Ovary (tissue), 7 donors: ENCODE measurements at regions not wholly inside any gene's neighbourhood (a gene's known extent, or its start where the extent isn't known, plus 50 kb on each side); places are given as distances from the start of the nearest gene placed in this dataset.

Experiments
- DNase-seq, 5 donors: peaks; one replicate each; pipeline ENCODE4 v3.0.0-alpha.2; 2019 to 2020
- H3K27ac ChIP-seq, 2 donors: fragments of 200-600 bp; one replicate each; pipeline versions ENCODE4 v1.5.1 to v1.8.0; 2019 to 2022
- H3K27me3 ChIP-seq: fragments of 200-600 bp; one replicate; pipeline ENCODE4 v1.8.0; 2022
- H3K36me3 ChIP-seq: fragments of 200-600 bp; sonication (generic); one replicate; pipeline ENCODE4 v1.5.1; 2019
- H3K4me1 ChIP-seq: one replicate; pipeline ENCODE4 v1.8.1; 2013; ENCODE audit warnings: mild to moderate bottlenecking, moderate library complexity; ENCODE audit not compliant: insufficient read depth
- H3K4me3 ChIP-seq: fragments of 200-600 bp; sonication (generic); one replicate; pipeline ENCODE4 v1.5.1; 2017
- H3K9me3 ChIP-seq, 2 donors: fragments of 200-600 bp in 1 of 2; sonication (generic) in 1 of 2; one replicate each; pipeline versions ENCODE4 v1.5.1 to v1.8.1; 2013 to 2019; ENCODE audit warnings: mild to moderate bottlenecking in 1 of 2, moderate library complexity in 1 of 2
- EP300 ChIP-seq: sonication (generic); formaldehyde crosslinking; IDR thresholded peaks from one replicate; pipeline ENCODE4 v1.6.1; 2017; ENCODE audit warnings: antibody characterized with exemption
- POLR2A ChIP-seq: fragments of 450-650 bp; IDR thresholded peaks from one replicate; pipeline ENCODE4 v1.6.1; 2017; ENCODE audit warnings: antibody characterized with exemption, mild to moderate bottlenecking, moderate library complexity
- WGBS, 3 donors: extraction: QIAGEN DNeasy Blood & Tissue Kit in 1 of 3; methylation state at CpG; one replicate each; pipeline versions ENCODE4 v1.1.5 to v1.1.7; 2013 to 2017; 5-methylcytosine and 5-hydroxymethylcytosine counted together
- intact Hi-C, 4 donors: fragments of 100-400 bp; cut with DNase I; formaldehyde crosslinking; loops; one replicate each; pipeline versions ENCODE4 v1.11.0 to v1.15.1; 2022 to 2023
- TF ChIP-seq, protein P1 (sequence below), 3 donors: fragments of 450-650 bp in 2 of 3; fragments of 200-600 bp in 1 of 3; IDR thresholded peaks; one replicate each; pipeline versions ENCODE4 v1.5.1 to v1.8.0; 2016 to 2022; ENCODE audit warnings: antibody characterized with exemption in 3 of 3, mild to moderate bottlenecking in 1 of 3
- donor health status: DM: no; HTN: no; CAD: no; lungs with moderate emphysema.
- donor health status: DM: no; HTN: no; CAD: no.
- donor health status: Bipolar disorder and iron deficiency.
- donor health status: DM: no; HTN: no; CAD: no.
- donor health status: DM: yes; HTN: yes; CAD: no.

DNA sequence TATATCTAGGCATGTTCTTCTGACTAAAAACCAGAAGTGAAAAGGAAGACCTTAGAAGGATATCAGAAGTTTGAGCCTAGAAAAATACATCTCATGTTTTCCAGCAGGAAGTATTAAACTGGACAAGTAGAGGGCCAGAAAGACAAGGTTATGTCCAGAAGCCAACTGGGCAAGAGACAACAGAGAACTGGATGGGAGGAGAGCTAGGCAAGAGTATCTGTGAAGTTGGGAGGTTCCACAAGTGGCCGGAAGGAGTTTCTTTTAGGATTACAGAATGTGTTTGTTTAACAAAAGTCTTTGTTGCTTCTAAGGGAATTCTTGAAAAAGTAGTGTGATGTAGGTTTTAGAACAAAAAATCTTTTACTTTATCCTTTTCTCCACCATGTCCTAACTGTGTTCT is 86.4 kb downstream of the CYP26A1 start:
- no peaks in the 10 kb centered on the region for H3K27me3 ChIP-seq
- 31 to 71% (median 68%) methylated on average over 1 of the region's 1 CpG for WGBS, 3 donors
- H3K36me3 ChIP-seq: no peaks in the 10 kb centered on the region
- no peaks in the 10 kb centered on the region for H3K9me3 ChIP-seq
- intact Hi-C loops: no loop called here
- H3K4me1 ChIP-seq: no peaks in the 10 kb centered on the region
- DNase-seq: no peak
- no peak overlapping the region for H3K4me3 ChIP-seq
- TF ChIP-seq POLR2A (no peak), EP300 (no peak)
- TF ChIP-seq, protein P1, sequence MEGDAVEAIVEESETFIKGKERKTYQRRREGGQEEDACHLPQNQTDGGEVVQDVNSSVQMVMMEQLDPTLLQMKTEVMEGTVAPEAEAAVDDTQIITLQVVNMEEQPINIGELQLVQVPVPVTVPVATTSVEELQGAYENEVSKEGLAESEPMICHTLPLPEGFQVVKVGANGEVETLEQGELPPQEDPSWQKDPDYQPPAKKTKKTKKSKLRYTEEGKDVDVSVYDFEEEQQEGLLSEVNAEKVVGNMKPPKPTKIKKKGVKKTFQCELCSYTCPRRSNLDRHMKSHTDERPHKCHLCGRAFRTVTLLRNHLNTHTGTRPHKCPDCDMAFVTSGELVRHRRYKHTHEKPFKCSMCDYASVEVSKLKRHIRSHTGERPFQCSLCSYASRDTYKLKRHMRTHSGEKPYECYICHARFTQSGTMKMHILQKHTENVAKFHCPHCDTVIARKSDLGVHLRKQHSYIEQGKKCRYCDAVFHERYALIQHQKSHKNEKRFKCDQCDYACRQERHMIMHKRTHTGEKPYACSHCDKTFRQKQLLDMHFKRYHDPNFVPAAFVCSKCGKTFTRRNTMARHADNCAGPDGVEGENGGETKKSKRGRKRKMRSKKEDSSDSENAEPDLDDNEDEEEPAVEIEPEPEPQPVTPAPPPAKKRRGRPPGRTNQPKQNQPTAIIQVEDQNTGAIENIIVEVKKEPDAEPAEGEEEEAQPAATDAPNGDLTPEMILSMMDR (IDR thresholded peaks at IDR 0.05): no peak
- H3K27ac ChIP-seq: no peak overlapping the region

DNA sequence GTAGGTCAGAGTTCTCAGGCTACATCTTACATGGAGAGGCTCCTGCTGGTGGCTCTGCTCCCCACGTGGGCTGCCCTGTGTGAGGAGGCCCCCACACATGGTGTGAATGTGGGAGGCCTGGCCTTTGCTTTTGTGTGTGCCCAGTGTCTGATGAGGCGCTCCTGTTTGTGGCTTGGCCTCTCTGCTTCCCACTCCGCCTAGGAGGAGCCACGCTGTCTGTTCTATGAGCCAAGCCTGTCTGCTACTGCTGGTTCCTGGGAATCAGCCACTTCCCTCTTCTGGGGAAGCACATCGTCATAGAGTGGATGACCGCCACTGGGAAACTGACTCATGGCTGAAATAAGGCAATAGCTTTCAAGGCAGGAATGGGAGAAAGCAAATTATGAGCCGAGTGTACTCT is 87.1 kb downstream of the CYP26A1 start:
- no peaks in the 10 kb centered on the region for H3K4me1 ChIP-seq
- no peak for DNase-seq
- no peak overlapping the region for H3K27ac ChIP-seq
- TF ChIP-seq POLR2A (no peak), EP300 (no peak)
- TF ChIP-seq, protein P1 (IDR thresholded peaks at IDR 0.05): no peak
- no peaks in the 10 kb centered on the region for H3K9me3 ChIP-seq
- no peak overlapping the region for H3K4me3 ChIP-seq
- no peaks in the 10 kb centered on the region for H3K36me3 ChIP-seq
- 67 to 78% (median 77%) methylated on average over 7 of the region's 7 CpGs for WGBS, 3 donors
- intact Hi-C loops: no loop called here
- no peaks in the 10 kb centered on the region for H3K27me3 ChIP-seq

DNA sequence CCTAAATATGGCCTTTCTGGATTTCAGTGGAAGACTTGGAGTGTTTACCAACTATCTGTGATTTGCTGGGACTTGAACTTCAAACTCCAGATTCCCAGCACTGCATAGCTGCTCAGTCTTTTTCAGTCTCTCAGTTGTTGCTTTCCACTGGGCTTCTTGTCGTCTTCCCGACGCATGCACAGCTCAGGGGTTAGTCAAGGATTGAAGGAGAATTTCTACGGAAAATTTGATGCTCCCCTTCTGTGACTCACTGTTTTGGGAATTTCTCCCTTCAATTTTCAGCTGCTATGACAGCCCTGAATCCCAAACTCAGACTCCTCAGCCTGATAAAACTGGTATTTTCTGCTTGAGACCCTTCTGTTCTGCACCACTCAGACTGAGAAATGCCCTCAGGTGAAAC is 91.7 kb downstream of the CYP26A1 start:
- H3K4me1 ChIP-seq: no peaks in the 10 kb centered on the region
- TF ChIP-seq POLR2A: no peak
- no peak for TF ChIP-seq EP300
- TF ChIP-seq, protein P1 (IDR thresholded peaks at IDR 0.05): no peak
- H3K27me3 ChIP-seq: no peaks in the 10 kb centered on the region
- 37 to 56% (median 44%) methylated on average over 4 of the region's 4 CpGs for WGBS, 3 donors
- H3K4me3 ChIP-seq: no peak overlapping the region
- H3K36me3 ChIP-seq: no peaks in the 10 kb centered on the region
- intact Hi-C loops: no loop called here
- no peak overlapping the region for H3K27ac ChIP-seq
- no peaks in the 10 kb centered on the region for H3K9me3 ChIP-seq
- no peak for DNase-seq

DNA sequence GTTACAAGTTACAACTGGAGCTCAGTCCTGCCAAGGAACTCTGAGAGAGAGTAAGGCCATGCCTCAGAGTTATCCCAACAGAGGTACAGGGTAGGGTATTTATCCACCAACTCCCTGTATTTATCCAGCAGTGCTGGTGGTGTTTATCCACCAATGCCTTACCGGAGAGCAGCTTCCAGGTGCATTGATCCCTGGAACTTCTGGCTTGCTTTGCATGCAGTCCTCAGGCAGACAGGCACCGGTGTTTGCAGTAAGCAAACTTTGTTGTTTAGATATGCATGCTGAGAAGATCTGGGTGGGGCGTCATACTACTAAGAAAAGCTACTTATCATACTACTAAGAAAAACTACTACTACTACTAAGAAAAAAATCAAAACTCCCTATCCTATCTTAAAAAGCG is 92.4 kb downstream of the CYP26A1 start:
- H3K36me3 ChIP-seq: no peaks in the 10 kb centered on the region
- H3K4me1 ChIP-seq: no peaks in the 10 kb centered on the region
- no peaks in the 10 kb centered on the region for H3K9me3 ChIP-seq
- TF ChIP-seq EP300 (no peak), POLR2A (no peak)
- TF ChIP-seq, protein P1 (IDR thresholded peaks at IDR 0.05): no peak
- no peak overlapping the region for H3K27ac ChIP-seq
- no peak for DNase-seq
- intact Hi-C loops: no loop called here
- 34 to 62% (median 34%) methylated on average over 4 of the region's 4 CpGs for whole genome bisulfite sequencing, 3 donors
- H3K4me3 ChIP-seq: no peak overlapping the region
- H3K27me3 ChIP-seq: no peaks in the 10 kb centered on the region

DNA sequence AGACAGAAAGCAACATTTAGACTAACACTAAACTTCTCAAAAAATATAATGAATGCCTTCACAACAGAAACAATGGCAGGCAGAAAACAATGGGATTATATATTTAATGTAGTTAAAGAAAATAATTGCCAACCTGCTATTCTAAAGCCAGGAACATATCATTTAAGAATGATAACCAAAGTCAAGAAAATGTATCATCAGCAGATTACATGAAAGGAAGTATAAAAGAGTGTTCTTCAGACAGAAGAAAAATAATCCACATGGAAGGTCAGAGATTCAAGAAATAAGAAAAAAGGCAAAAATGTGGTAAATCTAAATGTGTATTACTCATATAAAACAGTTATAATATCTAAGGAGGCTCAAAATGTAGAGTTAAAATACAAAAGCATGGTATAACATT is 98.1 kb downstream of the CYP26A1 start:
- no peaks in the 10 kb centered on the region for H3K4me1 ChIP-seq
- no peaks in the 10 kb centered on the region for H3K27me3 ChIP-seq
- intact Hi-C loops: no loop called here
- no peaks in the 10 kb centered on the region for H3K9me3 ChIP-seq
- no peak overlapping the region for H3K4me3 ChIP-seq
- H3K27ac ChIP-seq: no peak overlapping the region
- no peaks in the 10 kb centered on the region for H3K36me3 ChIP-seq
- DNase-seq: no peak
- TF ChIP-seq POLR2A (no peak), EP300 (no peak)
- TF ChIP-seq, protein P1 (IDR thresholded peaks at IDR 0.05): no peak
